ENCODE measurements at regions not wholly inside any gene's neighbourhood (a gene's known extent, or its start where the extent isn't known, plus 50 kb on each side); places are given as distances from the start of the nearest gene placed in this dataset.

GRCh38 chr4:3387943-3388361, 53.8 kb upstream of the HGFAC start:
- TF ChIP-seq EP300 (IDR thresholded peaks at IDR 0.05) = no peak
- no peak for TF ChIP-seq POLR2A (IDR thresholded peaks at IDR 0.05)
- TF ChIP-seq CTCF (IDR thresholded peaks at IDR 0.05) = no peak
- Histone ChIP-seq H3K4me1 (peaks cover 0 to 52% (median 18%) of the 10 kb centered on the region in 3 donors), H3K27ac (peak overlapping the region in 3 of 4 donors; percentile 71 to 80 (median 77)), H3K36me3 (peaks cover 0 to 3% of the 10 kb centered on the region in 2 donors), H3K4me3 (peak overlapping the region; percentile 11 to 35), H3K27me3 (no peaks in the 10 kb centered on the region), H3K9me3 (no peaks in the 10 kb centered on the region)
- peak; percentile 78 for ATAC-seq
- 4 to 5% methylated on average over 4 to 8 of the region's 12 CpGs for WGBS, 2 donors (ENCODE audit: low coverage in 1 of 2)

- H3K4me3 ChIP-seq = peak overlapping the region; percentile 11 to 35
- WGBS, 2 donors (ENCODE audit: low coverage in 1 of 2) = 14 to 20% methylated on average over 8 of the region's 16 CpGs
These were observed 53.1 kb upstream of the HGFAC start for GRCh38 chr4:3388471-3389232.

GRCh38 chr4:3389233-3390215, 52.2 kb upstream of the HGFAC start:
- peak overlapping the region in 1 of 2 donors; percentile 35 for H3K4me3 ChIP-seq
- no peaks in the 10 kb centered on the region for H3K9me3 ChIP-seq
- H3K27me3 ChIP-seq = no peaks in the 10 kb centered on the region
- peak overlapping the region in 3 of 4 donors; percentile 71 to 80 (median 77) for H3K27ac ChIP-seq
- TF ChIP-seq POLR2A (IDR thresholded peaks at IDR 0.05) (no peak), CTCF (IDR thresholded peaks at IDR 0.05) (no peak), POLR2AphosphoS5 (IDR thresholded peaks at IDR 0.05) (no peak), EP300 (IDR thresholded peaks at IDR 0.05) (no peak)
- WGBS, 2 donors (ENCODE audit: low coverage in 1 of 2) = 79% methylated on average over 17 to 20 of the region's 32 CpGs
- peaks cover 0 to 3% of the 10 kb centered on the region in 2 donors for H3K36me3 ChIP-seq
- no peak for ATAC-seq
- H3K4me1 ChIP-seq = peaks cover 0 to 52% (median 18%) of the 10 kb centered on the region in 3 donors

More at GRCh38 chr4:3388471-3389232, 53.1 kb upstream of the HGFAC start:
- H3K27me3 ChIP-seq = no peaks in the 10 kb centered on the region
- peak overlapping the region in 3 of 4 donors; percentile 71 to 80 (median 77) for H3K27ac ChIP-seq
- no peaks in the 10 kb centered on the region for H3K9me3 ChIP-seq
- peaks cover 0 to 52% (median 18%) of the 10 kb centered on the region in 3 donors for H3K4me1 ChIP-seq
- no peak for TF ChIP-seq POLR2AphosphoS5 (IDR thresholded peaks at IDR 0.05)
- TF ChIP-seq CTCF (IDR thresholded peaks at IDR 0.05) = no peak
- ATAC-seq = peak; percentile 37
- H3K36me3 ChIP-seq = peaks cover 0 to 3% of the 10 kb centered on the region in 2 donors

- WGBS, 2 donors (ENCODE audit: low coverage in 1 of 2) = 80 to 85% methylated on average over 3 to 18 of the region's 24 CpGs
- no peak for TF ChIP-seq POLR2AphosphoS5 (IDR thresholded peaks at IDR 0.05)
- TF ChIP-seq CTCF (IDR thresholded peaks at IDR 0.05) = no peak
- TF ChIP-seq EP300 (IDR thresholded peaks at IDR 0.05) = no peak
- TF ChIP-seq POLR2A (IDR thresholded peaks at IDR 0.05) = no peak
- no peak overlapping the region for H3K4me3 ChIP-seq
- H3K27ac ChIP-seq = no peak overlapping the region
- no peaks in the 10 kb centered on the region for H3K27me3 ChIP-seq
- H3K36me3 ChIP-seq = peaks cover 0 to 3% of the 10 kb centered on the region in 2 donors
- no peaks in the 10 kb centered on the region for H3K9me3 ChIP-seq
- peaks cover 0 to 45% (median 18%) of the 10 kb centered on the region in 3 donors for H3K4me1 ChIP-seq
- ATAC-seq = no peak
These were observed 51.4 kb upstream of the HGFAC start for GRCh38 chr4:3390288-3390811.
